ENCODE measurements at regions not wholly inside any gene's neighbourhood (a gene's known extent, or its start where the extent isn't known, plus 50 kb on each side); places are given as distances from the start of the nearest gene placed in this dataset.

DNA sequence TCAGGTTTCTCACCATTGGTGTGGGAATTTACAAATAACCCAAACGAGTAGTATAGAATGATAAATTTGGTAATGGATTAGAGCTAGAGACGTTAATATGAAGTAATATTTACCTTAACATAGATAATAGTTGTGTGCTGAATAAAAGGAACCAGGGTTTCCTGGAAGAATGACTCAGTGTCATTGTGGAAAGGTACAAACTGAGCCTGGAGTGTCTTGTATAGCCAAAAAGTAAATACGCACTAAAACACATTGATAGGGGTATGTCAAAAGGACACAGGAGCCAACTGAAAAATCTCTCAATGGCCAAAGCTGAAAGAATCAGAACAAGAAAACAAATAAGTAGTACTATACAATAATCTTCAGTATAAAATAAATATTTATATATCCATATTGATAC lies 363.5 kb downstream of the SLCO4C1 start:
- DNase-seq: no peak
- no peak overlapping the region for H3K27ac Mint-ChIP-seq
- H3K4me1 Mint-ChIP-seq: no peaks in the 10 kb centered on the region
- H3K36me3 Mint-ChIP-seq: no peaks in the 10 kb centered on the region
- peaks cover 0 to 2% (median 0%) of the 10 kb centered on the region in 7 donors for H3K9me3 Mint-ChIP-seq
- no peaks in the 10 kb centered on the region for H3K4me1 ChIP-seq (ENCODE audit: control insufficient read depth, insufficient read depth, low read length, poor library complexity, severe bottlenecking)
- no peaks in the 10 kb centered on the region for H3K27me3 ChIP-seq (ENCODE audit: control insufficient read depth, insufficient read depth, low read length)
- H3K27me3 Mint-ChIP-seq: no peaks in the 10 kb centered on the region
- ATAC-seq (ENCODE audit: low read depth in 2 of 2): no peak
- H3K36me3 ChIP-seq (ENCODE audit: control insufficient read depth, insufficient read depth, low read length): no peaks in the 10 kb centered on the region
- no peak overlapping the region for H3K27ac ChIP-seq (ENCODE audit: insufficient read depth, low read length, poor library complexity, severe bottlenecking)
- H3K4me3 ChIP-seq (ENCODE audit: low read depth, low read length): no peak overlapping the region
- no peak overlapping the region for H3K4me3 Mint-ChIP-seq
- H3K9me3 ChIP-seq (ENCODE audit: control insufficient read depth in 2 of 2, low read length in 2 of 2): no peaks in the 10 kb centered on the region

- no peak for DNase-seq
- Mint-ChIP-seq H3K9me3 (peaks cover 0 to 3% (median 1%) of the 10 kb centered on the region in 7 donors), H3K4me3 (no peak overlapping the region), H3K4me1 (no peaks in the 10 kb centered on the region), H3K36me3 (no peaks in the 10 kb centered on the region), H3K27ac (no peak overlapping the region), H3K27me3 (no peaks in the 10 kb centered on the region)
- Histone ChIP-seq H3K27ac (ENCODE audit: insufficient read depth, low read length, poor library complexity, severe bottlenecking) (no peak overlapping the region), H3K9me3 (ENCODE audit: control insufficient read depth in 2 of 2, low read length in 2 of 2) (no peaks in the 10 kb centered on the region), H3K27me3 (ENCODE audit: control insufficient read depth, insufficient read depth, low read length) (no peaks in the 10 kb centered on the region), H3K4me1 (ENCODE audit: control insufficient read depth, insufficient read depth, low read length, poor library complexity, severe bottlenecking) (no peaks in the 10 kb centered on the region), H3K4me3 (ENCODE audit: low read depth, low read length) (no peak overlapping the region), H3K36me3 (ENCODE audit: control insufficient read depth, insufficient read depth, low read length) (no peaks in the 10 kb centered on the region)
- ATAC-seq (ENCODE audit: low read depth in 2 of 2): no peak
These were observed 366.5 kb downstream of the SLCO4C1 start for GRCh38 chr5:101929628-101930027.

DNA sequence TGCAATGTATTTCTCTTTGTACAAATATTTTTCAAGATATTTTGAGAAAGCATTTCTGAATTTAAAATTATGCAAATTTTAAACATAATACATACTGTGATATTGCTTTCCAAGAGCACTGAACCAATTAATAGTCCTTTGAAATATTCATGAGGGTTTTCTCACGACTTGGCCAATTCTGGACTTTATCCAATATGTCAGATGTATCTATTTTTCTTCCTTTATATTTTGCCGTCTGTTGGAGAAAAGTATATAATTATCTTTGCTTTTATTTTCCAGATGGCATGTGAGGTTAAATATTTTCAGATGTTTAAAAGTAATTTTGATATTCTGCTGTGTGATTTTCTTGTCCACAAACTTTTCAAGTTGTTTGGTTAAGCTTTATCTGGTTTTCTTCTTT lies 378.9 kb downstream of the SLCO4C1 start:
- no peak for ATAC-seq (ENCODE audit: low read depth in 2 of 2)
- Histone ChIP-seq H3K4me1 (ENCODE audit: control insufficient read depth, insufficient read depth, low read length, poor library complexity, severe bottlenecking) (no peaks in the 10 kb centered on the region), H3K4me3 (ENCODE audit: low read depth, low read length) (no peak overlapping the region), H3K9me3 (ENCODE audit: control insufficient read depth in 2 of 2, low read length in 2 of 2) (no peaks in the 10 kb centered on the region), H3K27me3 (ENCODE audit: control insufficient read depth, insufficient read depth, low read length) (no peaks in the 10 kb centered on the region), H3K27ac (ENCODE audit: insufficient read depth, low read length, poor library complexity, severe bottlenecking) (no peak overlapping the region), H3K36me3 (ENCODE audit: control insufficient read depth, insufficient read depth, low read length) (no peaks in the 10 kb centered on the region)
- Mint-ChIP-seq H3K36me3 (no peaks in the 10 kb centered on the region), H3K27ac (no peak overlapping the region), H3K4me1 (no peaks in the 10 kb centered on the region), H3K9me3 (peaks cover 0 to 12% (median 2%) of the 10 kb centered on the region in 7 donors), H3K27me3 (no peaks in the 10 kb centered on the region), H3K4me3 (no peak overlapping the region)
- DNase-seq: no peak

DNA sequence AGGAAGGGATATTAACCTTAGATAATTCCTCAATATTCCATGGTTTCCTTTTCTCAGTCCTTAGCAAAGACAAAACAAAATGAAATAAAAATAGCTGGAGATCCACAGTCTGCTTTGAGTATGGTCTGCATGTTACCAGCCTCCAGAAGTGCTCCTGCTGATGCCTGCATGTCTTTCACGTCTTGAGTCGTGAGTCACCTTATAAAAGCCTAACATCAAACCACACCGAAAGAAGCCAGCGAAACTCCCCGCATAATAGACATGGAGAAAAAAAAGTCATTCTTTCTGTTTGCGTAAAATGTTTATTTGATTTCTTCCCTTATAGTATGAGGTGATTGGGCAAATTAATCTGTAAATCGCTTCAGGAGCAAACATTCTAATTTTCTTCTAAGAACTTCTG lies 380.5 kb downstream of the SLCO4C1 start:
- DNase-seq (no peak), ATAC-seq (ENCODE audit: low read depth in 2 of 2) (no peak)
- Mint-ChIP-seq H3K9me3 (peaks cover 0 to 14% (median 4%) of the 10 kb centered on the region in 7 donors), H3K4me3 (peak overlapping the region in 1 of 4 donors; percentile 16), H3K27ac (no peak overlapping the region), H3K27me3 (no peaks in the 10 kb centered on the region), H3K4me1 (no peaks in the 10 kb centered on the region), H3K36me3 (no peaks in the 10 kb centered on the region)
- Histone ChIP-seq H3K36me3 (ENCODE audit: control insufficient read depth, insufficient read depth, low read length) (no peaks in the 10 kb centered on the region), H3K27ac (ENCODE audit: insufficient read depth, low read length, poor library complexity, severe bottlenecking) (no peak overlapping the region), H3K4me1 (ENCODE audit: control insufficient read depth, insufficient read depth, low read length, poor library complexity, severe bottlenecking) (no peaks in the 10 kb centered on the region), H3K27me3 (ENCODE audit: control insufficient read depth, insufficient read depth, low read length) (no peaks in the 10 kb centered on the region), H3K9me3 (ENCODE audit: control insufficient read depth in 2 of 2, low read length in 2 of 2) (no peaks in the 10 kb centered on the region), H3K4me3 (ENCODE audit: low read depth, low read length) (no peak overlapping the region)

- H3K27me3 Mint-ChIP-seq: no peaks in the 10 kb centered on the region
- ATAC-seq (ENCODE audit: low read depth in 2 of 2): no peak
- H3K4me1 ChIP-seq (ENCODE audit: control insufficient read depth, insufficient read depth, low read length, poor library complexity, severe bottlenecking): no peaks in the 10 kb centered on the region
- H3K27ac ChIP-seq (ENCODE audit: insufficient read depth, low read length, poor library complexity, severe bottlenecking): no peak overlapping the region
- no peaks in the 10 kb centered on the region for H3K9me3 ChIP-seq (ENCODE audit: control insufficient read depth in 2 of 2, low read length in 2 of 2)
- no peak overlapping the region for H3K27ac Mint-ChIP-seq
- no peak for DNase-seq
- no peak overlapping the region for H3K4me3 Mint-ChIP-seq
- no peak overlapping the region for H3K4me3 ChIP-seq (ENCODE audit: low read depth, low read length)
- peaks cover 0 to 8% (median 0%) of the 10 kb centered on the region in 7 donors for H3K9me3 Mint-ChIP-seq
- H3K27me3 ChIP-seq (ENCODE audit: control insufficient read depth, insufficient read depth, low read length): no peaks in the 10 kb centered on the region
- no peaks in the 10 kb centered on the region for H3K4me1 Mint-ChIP-seq
- no peaks in the 10 kb centered on the region for H3K36me3 Mint-ChIP-seq
- no peaks in the 10 kb centered on the region for H3K36me3 ChIP-seq (ENCODE audit: control insufficient read depth, insufficient read depth, low read length)
These were observed 391.3 kb downstream of the SLCO4C1 start for GRCh38 chr5:101904736-101905135.

- ATAC-seq (ENCODE audit: low read depth in 2 of 2): no peak
- no peak for DNase-seq
- Mint-ChIP-seq H3K4me1 (no peaks in the 10 kb centered on the region), H3K27me3 (no peaks in the 10 kb centered on the region), H3K9me3 (peaks cover 0 to 3% (median 0%) of the 10 kb centered on the region in 7 donors), H3K36me3 (no peaks in the 10 kb centered on the region), H3K27ac (no peak overlapping the region), H3K4me3 (no peak overlapping the region)
- H3K27ac ChIP-seq (ENCODE audit: insufficient read depth, low read length, poor library complexity, severe bottlenecking): no peak overlapping the region
- H3K27me3 ChIP-seq (ENCODE audit: control insufficient read depth, insufficient read depth, low read length): no peaks in the 10 kb centered on the region
- H3K4me1 ChIP-seq (ENCODE audit: control insufficient read depth, insufficient read depth, low read length, poor library complexity, severe bottlenecking): no peaks in the 10 kb centered on the region
- no peaks in the 10 kb centered on the region for H3K9me3 ChIP-seq (ENCODE audit: control insufficient read depth in 2 of 2, low read length in 2 of 2)
- no peak overlapping the region for H3K4me3 ChIP-seq (ENCODE audit: low read depth, low read length)
- H3K36me3 ChIP-seq (ENCODE audit: control insufficient read depth, insufficient read depth, low read length): no peaks in the 10 kb centered on the region
These were observed 398.2 kb downstream of the SLCO4C1 start for GRCh38 chr5:101897914-101898313.

DNA sequence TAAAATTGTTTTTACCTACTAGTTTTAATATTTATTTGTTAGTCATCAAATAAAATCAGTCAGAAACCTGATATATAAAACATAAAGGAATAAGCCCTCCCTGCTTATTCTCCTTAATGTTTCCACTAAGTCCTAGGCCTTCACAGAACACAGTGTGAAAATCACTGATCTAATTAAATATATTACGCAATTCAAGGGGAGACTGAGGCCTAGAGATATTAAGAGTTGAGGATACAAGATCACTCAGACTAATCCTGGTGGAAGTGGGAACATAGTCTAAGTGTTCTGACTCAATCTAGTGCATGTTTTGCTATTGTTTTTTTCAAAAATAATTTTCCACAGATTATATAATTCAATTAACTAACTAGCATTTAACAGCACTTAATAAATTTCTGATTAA lies 401.1 kb downstream of the SLCO4C1 start:
- H3K4me1 ChIP-seq (ENCODE audit: control insufficient read depth, insufficient read depth, low read length, poor library complexity, severe bottlenecking): no peaks in the 10 kb centered on the region
- H3K36me3 ChIP-seq (ENCODE audit: control insufficient read depth, insufficient read depth, low read length): no peaks in the 10 kb centered on the region
- H3K36me3 Mint-ChIP-seq: no peaks in the 10 kb centered on the region
- H3K27ac ChIP-seq (ENCODE audit: insufficient read depth, low read length, poor library complexity, severe bottlenecking): no peak overlapping the region
- H3K9me3 ChIP-seq (ENCODE audit: control insufficient read depth in 2 of 2, low read length in 2 of 2): no peaks in the 10 kb centered on the region
- H3K27me3 ChIP-seq (ENCODE audit: control insufficient read depth, insufficient read depth, low read length): no peaks in the 10 kb centered on the region
- DNase-seq: no peak
- ATAC-seq (ENCODE audit: low read depth in 2 of 2): no peak
- no peak overlapping the region for H3K4me3 Mint-ChIP-seq
- H3K4me1 Mint-ChIP-seq: no peaks in the 10 kb centered on the region
- no peak overlapping the region for H3K4me3 ChIP-seq (ENCODE audit: low read depth, low read length)
- H3K27me3 Mint-ChIP-seq: no peaks in the 10 kb centered on the region
- H3K27ac Mint-ChIP-seq: no peak overlapping the region
- H3K9me3 Mint-ChIP-seq: peaks cover 0 to 12% (median 0%) of the 10 kb centered on the region in 7 donors

DNA sequence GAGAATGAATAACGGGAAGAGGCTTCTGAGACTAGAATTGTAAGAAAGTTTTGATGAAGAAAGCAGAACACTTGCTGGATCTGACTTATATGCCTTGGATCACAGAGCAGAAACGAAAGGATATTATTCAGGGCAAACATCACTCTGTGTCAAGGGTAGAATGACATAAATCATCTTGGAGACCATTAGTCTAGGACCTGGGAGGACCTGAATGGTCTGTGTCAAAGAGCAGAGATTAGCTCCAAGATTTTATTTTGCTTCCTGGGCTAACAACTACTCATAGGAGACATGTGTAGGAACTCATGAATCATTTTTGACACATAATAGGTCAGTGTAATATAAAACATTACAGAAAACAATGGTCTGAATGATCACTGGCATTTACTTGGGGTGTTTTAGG lies 417.9 kb downstream of the SLCO4C1 start:
- no peaks in the 10 kb centered on the region for H3K27me3 ChIP-seq (ENCODE audit: control insufficient read depth, insufficient read depth, low read length)
- H3K9me3 Mint-ChIP-seq: peaks cover 0 to 12% (median 0%) of the 10 kb centered on the region in 7 donors
- no peaks in the 10 kb centered on the region for H3K36me3 Mint-ChIP-seq
- no peaks in the 10 kb centered on the region for H3K9me3 ChIP-seq (ENCODE audit: control insufficient read depth in 2 of 2, low read length in 2 of 2)
- ATAC-seq (ENCODE audit: low read depth in 2 of 2): no peak
- H3K27ac ChIP-seq (ENCODE audit: insufficient read depth, low read length, poor library complexity, severe bottlenecking): no peak overlapping the region
- H3K4me3 Mint-ChIP-seq: no peak overlapping the region
- no peak overlapping the region for H3K27ac Mint-ChIP-seq
- DNase-seq: no peak
- no peaks in the 10 kb centered on the region for H3K36me3 ChIP-seq (ENCODE audit: control insufficient read depth, insufficient read depth, low read length)
- no peaks in the 10 kb centered on the region for H3K4me1 ChIP-seq (ENCODE audit: control insufficient read depth, insufficient read depth, low read length, poor library complexity, severe bottlenecking)
- H3K4me3 ChIP-seq (ENCODE audit: low read depth, low read length): no peak overlapping the region
- H3K27me3 Mint-ChIP-seq: no peaks in the 10 kb centered on the region
- no peaks in the 10 kb centered on the region for H3K4me1 Mint-ChIP-seq
